K562 (cell line): ENCODE measurements at regions not wholly inside any gene's neighbourhood (a gene's known extent, or its start where the extent isn't known, plus 50 kb on each side); places are given as distances from the start of the nearest gene placed in this dataset.

Experiments
- ATAC-seq: fragments of 200-7000 bp; cut with Tn5 transposase; 3 replicates; pipeline ENCODE4 v1.9.1; 2020; ENCODE audit warnings: moderate library complexity
- BruUV-seq: library from RNA; stranded (reverse); fragments of 400-500 nt; replicated peaks from 2 replicates; lab custom pipeline; 2021; lab: Mats Ljungman, UMichigan
- CTCF ChIA-PET: fragments of 300-600 bp; formaldehyde crosslinking; extraction: SDS; loops from one replicate; lab custom pipeline; 2021; ENCODE audit warnings: low intra/inter-chr PET ratio; lab: Yijun Ruan, JAX
- POLR2A ChIA-PET: fragments of 300-600, 350-650 bp; sonication (Branson Sonifier 250); formaldehyde crosslinking; extraction: SDS; loops from one replicate; lab custom pipeline; 2021; ENCODE audit warnings: antibody characterized with exemption, inconsistent platforms; lab: Yijun Ruan, JAX
- DNase-seq, 4 experiments: peaks; one replicate each; pipeline versions ENCODE4 v3.0.0 to v3.0.0-alpha.2; 2011 to 2018; ENCODE audit warnings: low spot score in 3 of 4, mixed read lengths in 3 of 4; ENCODE audit errors: extremely low read depth in 1 of 4
- FAIRE-seq: peaks from 2 replicates; lab custom pipeline; 2011; peaks lifted over from hg19 to GRCh38; lab: Jason Lieb, UNC
- H2AFZ ChIP-seq: 2 replicates; pipeline ENCODE4 v1.6.0; 2011; ENCODE audit warnings: low read depth, low read length, control low read depth, inconsistent platforms
- H3K27ac ChIP-seq: fragments of 200-600 bp; 3 replicates; pipeline ENCODE4 v1.8.0; 2011; ENCODE audit warnings: low read depth, mild to moderate bottlenecking, control low read depth, inconsistent platforms, low read length, moderate library complexity, mixed read lengths; ENCODE audit errors: extremely low read depth
- H3K27me3 ChIP-seq, 2 experiments: fragments of 300-600 bp in 1 of 2; 2 replicates in 1 of 2; 3 replicates in 1 of 2; pipeline versions ENCODE4 v1.6.0 to v1.8.0; 2011; ENCODE audit warnings: inconsistent platforms in 2 of 2, low read length in 2 of 2, mild to moderate bottlenecking in 1 of 2, mixed read lengths in 1 of 2, moderate library complexity in 1 of 2; ENCODE audit not compliant: control insufficient read depth in 2 of 2, insufficient read depth in 2 of 2
- H3K36me3 ChIP-seq: fragments of 300-600 bp; 3 replicates; pipeline ENCODE4 v1.8.0; 2011; ENCODE audit warnings: mild to moderate bottlenecking, low read length, inconsistent platforms; ENCODE audit not compliant: control insufficient read depth, insufficient read depth
- H3K4me1 ChIP-seq, 2 experiments: fragments of 200-600 bp in 1 of 2; replicated peaks in 1 of 2; 2 replicates in 1 of 2; 3 replicates in 1 of 2; pipeline versions ENCODE4 v1.5.1 to v1.8.0; 2011; ENCODE audit warnings: inconsistent platforms in 2 of 2, low read length in 2 of 2, mild to moderate bottlenecking in 1 of 2, mixed read lengths in 1 of 2, moderate library complexity in 1 of 2; ENCODE audit not compliant: control insufficient read depth in 2 of 2, insufficient read depth in 2 of 2
- H3K4me2 ChIP-seq: 2 replicates; pipeline ENCODE4 v1.6.1; 2011; ENCODE audit warnings: low read length, control low read depth, inconsistent platforms, mixed read lengths; ENCODE audit not compliant: insufficient read depth
- H3K4me3 ChIP-seq: fragments of 200-600 bp; sonication (generic), shearing (Covaris generic); 2 replicates; pipeline ENCODE4 v1.5.1; 2016; ENCODE audit warnings: control low read depth, inconsistent platforms
- H3K79me2 ChIP-seq: fragments of 200-600 bp; 3 replicates; pipeline ENCODE4 v1.8.0; 2011; ENCODE audit warnings: low read length, inconsistent platforms; ENCODE audit not compliant: control insufficient read depth, insufficient read depth
- H3K9ac ChIP-seq, 2 experiments: 2 replicates each; pipeline versions ENCODE4 v1.6.0 to v1.6.1; 2011; ENCODE audit warnings: low read depth in 2 of 2, low read length in 2 of 2, control low read depth in 1 of 2, inconsistent platforms in 1 of 2, mild to moderate bottlenecking in 1 of 2, mixed read lengths in 1 of 2; ENCODE audit not compliant: insufficient read depth in 1 of 2
- H3K9me1 ChIP-seq: one replicate; pipeline ENCODE4 v1.6.0; 2011; ENCODE audit warnings: inconsistent platforms, mild to moderate bottlenecking, low read length, moderate library complexity; ENCODE audit not compliant: control insufficient read depth, insufficient read depth
- H3K9me3 ChIP-seq: replicated peaks from 2 replicates; pipeline ENCODE4 v1.5.1; 2011; ENCODE audit warnings: low read depth, low read length, inconsistent platforms; ENCODE audit not compliant: control insufficient read depth, insufficient read depth
- H4K20me1 ChIP-seq: replicated peaks from 2 replicates; pipeline ENCODE4 v1.6.1; 2011; ENCODE audit warnings: low read length, inconsistent platforms, mixed read lengths; ENCODE audit not compliant: control insufficient read depth, insufficient read depth
- BMI1 ChIP-seq: fragments of 150-350 bp; IDR thresholded peaks from 2 replicates; pipeline ENCODE4 v1.6.1; 2014; ENCODE audit warnings: low read length
- NUFIP1 ChIP-seq: fragments of 450-650 bp; IDR thresholded peaks from 2 replicates; pipeline ENCODE4 v1.6.1; 2018; ENCODE audit not compliant: partially characterized antibody
- PBX2 ChIP-seq, 2 experiments: IDR thresholded peaks in 1 of 2; conservative IDR thresholded peaks in 1 of 2; 2 replicates each; pipeline ENCODE4 v1.6.1; 2016; ENCODE audit warnings: low read depth in 2 of 2, mild to moderate bottlenecking in 1 of 2, missing compliant biosample characterization in 1 of 2, missing genetic modification characterization in 1 of 2, moderate library complexity in 1 of 2
- WGBS: fragments of 100-300 bp; shearing (Covaris generic); methylation state at CpG from one replicate; pipeline ENCODE4 v1.1.6; 2016; ENCODE audit warnings: low coverage, mixed read lengths; ENCODE audit not compliant: insufficient coverage; ENCODE audit errors: missing lambda C conversion rate; 5-methylcytosine and 5-hydroxymethylcytosine counted together
- in situ Hi-C: fragments of 300-500 bp; cut with MboI; formaldehyde crosslinking; loops from 4 replicates; pipeline ENCODE4 v1.15.0; 2018; ENCODE audit warnings: inconsistent platforms, mixed read lengths
- intact Hi-C: fragments of 100-400 bp; cut with micrococcal nuclease; formaldehyde crosslinking; loops from 2 replicates; pipeline ENCODE4 v1.14.2; 2022

DNA sequence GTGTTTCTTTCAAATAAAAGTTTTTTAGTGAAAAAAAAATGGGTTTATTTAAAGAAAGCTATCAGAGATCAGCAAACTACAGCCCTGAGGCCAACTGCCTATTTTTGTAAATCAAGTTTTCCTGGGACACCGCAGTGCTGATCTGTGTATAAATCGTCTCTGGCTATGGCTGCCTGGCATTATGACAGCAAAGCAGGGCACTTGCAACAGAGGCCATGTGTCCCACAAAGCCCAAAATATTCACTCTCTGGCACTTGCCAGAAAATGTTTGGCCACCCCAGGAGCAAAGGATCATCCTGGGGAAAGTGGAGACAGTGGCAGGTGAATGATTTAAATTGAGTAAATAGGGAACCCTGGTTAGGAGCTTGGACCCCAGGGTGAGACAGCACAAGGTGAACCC is 291.6 kb downstream of the PREX1 start:
- Histone ChIP-seq H3K9me3 (no peaks in the 10 kb centered on the region), H3K4me2 (no peak overlapping the region), H3K9ac (no peak overlapping the region), H3K4me3 (no peak overlapping the region), H2AFZ (no peak overlapping the region)
- no peak for ATAC-seq
- CTCF ChIA-PET = no interaction called here
- in situ Hi-C loops = no loop called here
- TF ChIP-seq NUFIP1 (no peak), BMI1 (no peak), PBX2 (CRISPR knock-in tag; IDR thresholded peaks at IDR 0.05; ENCODE audit: low read depth) (no peak), PBX2 (tag; conservative IDR thresholded peaks at IDR 0.05; ENCODE audit: low read depth) (no peak)
- TF ChIP-seq, all 486 proteins: peak for 0
- H3K9me1 ChIP-seq = no peaks in the 10 kb centered on the region
- H3K27ac ChIP-seq = no peak overlapping the region
- H3K27me3 ChIP-seq = peaks cover under 1 to 3% of the 10 kb centered on the region in 2 experiments; a peak in 2 of 5 replicates
- intact Hi-C loops = no loop called here
- DNase-seq = no peak
- no peaks in the 10 kb centered on the region for H4K20me1 ChIP-seq
- H3K4me1 ChIP-seq = no peaks in the 10 kb centered on the region
- POLR2A ChIA-PET = no interaction called here
- WGBS = 0% methylated on average over 2 of the region's 2 CpGs
- no peaks in the 10 kb centered on the region for H3K36me3 ChIP-seq
- FAIRE-seq = no peak
- no peaks in the 10 kb centered on the region for H3K79me2 ChIP-seq
- no TSS peak for BruUV-seq
